ENCODE measurements at regions not wholly inside any gene's neighbourhood (a gene's known extent, or its start where the extent isn't known, plus 50 kb on each side); places are given as distances from the start of the nearest gene placed in this dataset.

DNA sequence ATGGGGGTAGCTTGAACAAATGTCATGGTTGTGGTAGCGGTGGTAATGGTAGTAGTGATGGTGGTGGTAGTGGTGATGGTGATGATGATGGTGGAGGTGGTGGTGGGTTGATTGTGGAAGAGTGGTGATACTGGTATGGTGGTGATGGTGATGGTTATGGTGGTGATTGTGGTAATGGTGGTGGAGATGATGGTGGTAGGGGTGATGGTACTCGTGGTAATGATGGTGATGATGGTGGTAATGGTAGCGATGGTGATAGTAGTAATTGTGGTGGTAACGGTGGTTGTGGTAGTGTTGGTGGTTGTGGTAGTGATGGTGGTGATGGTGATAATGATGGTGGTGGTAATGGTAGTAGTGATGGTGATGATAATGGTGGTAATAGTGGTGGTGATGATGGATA is 65.7 kb upstream of the SDK1 start:
- no peak for ATAC-seq
- no peaks in the 10 kb centered on the region for H3K4me1 ChIP-seq
- H3K27me3 ChIP-seq: peaks cover 6% of the 10 kb centered on the region
- WGBS, 2 donors (ENCODE audit: low coverage in 1 of 2): 78 to 88% methylated on average over 3 to 4 of the region's 4 CpGs
- no peak overlapping the region for H3K27ac ChIP-seq
- H3K9me3 ChIP-seq: peaks cover 0 to 13% (median 0%) of the 10 kb centered on the region in 3 donors
- H3K36me3 ChIP-seq: no peaks in the 10 kb centered on the region
- H3K4me3 ChIP-seq: no peak overlapping the region
- no peak for TF ChIP-seq CTCF (IDR thresholded peaks at IDR 0.05)

- H3K4me3 ChIP-seq: no peak overlapping the region
- no peak for TF ChIP-seq POLR2A (IDR thresholded peaks at IDR 0.05)
- TF ChIP-seq CTCF (IDR thresholded peaks at IDR 0.05): no peak
- no peak for TF ChIP-seq EP300 (IDR thresholded peaks at IDR 0.05)
- no peak for TF ChIP-seq POLR2AphosphoS5 (IDR thresholded peaks at IDR 0.05)
- H3K27me3 ChIP-seq: peaks cover 6% of the 10 kb centered on the region
- H3K36me3 ChIP-seq: no peaks in the 10 kb centered on the region
- no peak overlapping the region for H3K27ac ChIP-seq
- peaks cover 0 to 13% (median 0%) of the 10 kb centered on the region in 3 donors for H3K9me3 ChIP-seq
- no peaks in the 10 kb centered on the region for H3K4me1 ChIP-seq
- no peak for ATAC-seq
Observed at GRCh38 chr7:3236268-3236667, 64.8 kb upstream of the SDK1 start.

DNA sequence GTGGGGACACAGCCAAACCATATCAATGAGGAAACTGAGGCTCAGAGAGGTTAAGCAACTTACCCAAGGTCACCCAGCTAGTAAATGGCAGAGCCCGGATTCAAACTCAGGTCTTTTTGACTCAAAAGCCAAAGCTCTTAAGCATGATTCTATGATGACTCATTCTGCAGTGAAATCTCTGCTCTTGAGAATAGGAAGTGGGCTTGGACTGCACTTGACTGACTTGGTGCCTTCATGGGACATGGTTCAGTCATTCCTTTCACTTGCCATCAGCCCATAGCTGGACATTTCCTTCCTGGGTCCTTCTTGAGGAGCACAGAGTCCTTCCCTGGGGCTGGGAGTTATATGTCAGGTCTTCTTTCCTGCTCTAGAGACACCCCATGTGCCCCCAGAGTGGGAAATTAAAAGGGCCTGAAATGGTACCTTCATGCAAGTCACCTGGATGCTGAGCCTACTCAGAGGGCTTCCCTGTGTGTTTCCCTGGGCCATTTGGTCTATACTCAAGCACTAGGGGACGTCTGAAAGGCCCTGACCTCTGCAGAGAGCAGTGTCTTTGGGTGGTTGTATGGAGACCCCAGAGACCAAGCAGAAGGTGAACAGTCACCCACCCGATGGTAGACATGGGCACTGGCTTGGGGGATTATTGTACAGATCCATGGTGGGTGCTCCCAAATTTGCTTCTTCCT is 62.4 kb upstream of the SDK1 start:
- no peak for ATAC-seq
- Histone ChIP-seq H3K36me3 (no peaks in the 10 kb centered on the region), H3K27ac (no peak overlapping the region), H3K4me1 (no peaks in the 10 kb centered on the region), H3K27me3 (peaks cover 6% of the 10 kb centered on the region), H3K4me3 (no peak overlapping the region), H3K9me3 (peaks cover 0 to 13% (median 0%) of the 10 kb centered on the region in 3 donors)
- TF ChIP-seq CTCF (IDR thresholded peaks at IDR 0.05): no peak
- no peak for TF ChIP-seq POLR2AphosphoS5 (IDR thresholded peaks at IDR 0.05)
- TF ChIP-seq EP300 (IDR thresholded peaks at IDR 0.05): no peak
- TF ChIP-seq POLR2A (IDR thresholded peaks at IDR 0.05): no peak
- WGBS, 2 donors (ENCODE audit: low coverage in 1 of 2): 40 to 78% methylated on average over 1 to 3 of the region's 3 CpGs

- ATAC-seq: no peak
Observed at GRCh38 chr7:3239291-3239691, 61.8 kb upstream of the SDK1 start.

More at GRCh38 chr7:3239291-3239691, 61.8 kb upstream of the SDK1 start:
- Histone ChIP-seq H3K36me3 (no peaks in the 10 kb centered on the region), H3K27ac (no peak overlapping the region), H3K9me3 (peaks cover 0 to 13% (median 0%) of the 10 kb centered on the region in 3 donors), H3K4me1 (peaks cover 0 to under 1% (median 0%) of the 10 kb centered on the region in 3 donors), H3K27me3 (peaks cover 6% of the 10 kb centered on the region), H3K4me3 (no peak overlapping the region)
- TF ChIP-seq POLR2A (IDR thresholded peaks at IDR 0.05) (no peak), POLR2AphosphoS5 (IDR thresholded peaks at IDR 0.05) (no peak), EP300 (IDR thresholded peaks at IDR 0.05) (no peak), CTCF (IDR thresholded peaks at IDR 0.05) (no peak)
- 67 to 68% methylated on average over 4 to 6 of the region's 12 CpGs for WGBS, 2 donors (ENCODE audit: low coverage in 1 of 2)

Measured in gastroesophageal sphincter (tissue), 4 donors.